Trophoblast cell (in vitro differentiated cells and primary cell): ENCODE measurements at regions not wholly inside any gene's neighbourhood (a gene's known extent, or its start where the extent isn't known, plus 50 kb on each side); places are given as distances from the start of the nearest gene placed in this dataset.
A peak's percentile ranks its signal among the peaks of the same experiment; 100 is the strongest.

Experiments used
- DNase-seq, 2 donors: peaks; one replicate each; pipeline ENCODE4 v3.0.0-alpha.2; 2016
- H2AFZ ChIP-seq: 2 replicates; pipeline ENCODE4 v1.6.1; 2013; ENCODE audit warnings: low read length, moderate library complexity, mild to moderate bottlenecking; ENCODE audit not compliant: insufficient read depth, poor library complexity
- H2AK5ac ChIP-seq: 2 replicates; pipeline ENCODE4 v1.6.1; 2013; ENCODE audit warnings: mild to moderate bottlenecking, low read length
- H2BK120ac ChIP-seq: 2 replicates; pipeline ENCODE4 v1.6.1; 2013; ENCODE audit warnings: low read length, mild to moderate bottlenecking, moderate library complexity; ENCODE audit not compliant: insufficient read depth, poor library complexity
- H2BK12ac ChIP-seq: 2 replicates; pipeline ENCODE4 v1.6.1; 2013; ENCODE audit warnings: mild to moderate bottlenecking, low read length, moderate library complexity
- H2BK5ac ChIP-seq: 2 replicates; pipeline ENCODE4 v1.6.1; 2013; ENCODE audit warnings: low read length, low read depth, moderate library complexity, mild to moderate bottlenecking; ENCODE audit not compliant: poor library complexity
- H3K14ac ChIP-seq: 2 replicates; pipeline ENCODE4 v1.6.1; 2013; ENCODE audit warnings: mild to moderate bottlenecking, low read length
- H3K18ac ChIP-seq: 2 replicates; pipeline ENCODE4 v1.6.1; 2013; ENCODE audit warnings: mild to moderate bottlenecking, low read length
- H3K23ac ChIP-seq: 2 replicates; pipeline ENCODE4 v1.6.1; 2013; ENCODE audit warnings: low read length
- H3K27ac ChIP-seq: 2 replicates; pipeline ENCODE4 v1.5.1; 2013; ENCODE audit warnings: low read depth, mild to moderate bottlenecking, inconsistent platforms, low read length, moderate library complexity
- H3K27me3 ChIP-seq: 2 replicates; pipeline ENCODE4 v1.6.1; 2013; ENCODE audit warnings: inconsistent platforms, mild to moderate bottlenecking, low read length, moderate library complexity; ENCODE audit not compliant: insufficient read depth
- H3K36me3 ChIP-seq, 2 experiments: 1 replicate in 1 of 2; 2 replicates in 1 of 2; pipeline ENCODE4 v1.6.1; 2013; ENCODE audit warnings: low read length in 2 of 2, mild to moderate bottlenecking in 2 of 2, moderate library complexity in 1 of 2; ENCODE audit not compliant: insufficient read depth in 2 of 2, control insufficient read depth in 1 of 2
- H3K4ac ChIP-seq: 2 replicates; pipeline ENCODE4 v1.6.1; 2013; ENCODE audit warnings: low read depth, mild to moderate bottlenecking, low read length, moderate library complexity
- H3K4me1 ChIP-seq, 2 experiments: 1 replicate in 1 of 2; 2 replicates in 1 of 2; pipeline ENCODE4 v1.6.1; 2013; ENCODE audit warnings: low read length in 2 of 2, mild to moderate bottlenecking in 2 of 2, moderate library complexity in 1 of 2; ENCODE audit not compliant: insufficient read depth in 2 of 2, control insufficient read depth in 1 of 2
- H3K4me2 ChIP-seq: 2 replicates; pipeline ENCODE4 v1.6.1; 2013; ENCODE audit warnings: inconsistent platforms, mild to moderate bottlenecking, low read length, moderate library complexity
- H3K4me3 ChIP-seq: 2 replicates; pipeline ENCODE4 v1.5.1; 2013; ENCODE audit warnings: mild to moderate bottlenecking, low read depth, low read length, inconsistent platforms
- H3K79me1 ChIP-seq: one replicate; pipeline ENCODE4 v1.6.1; 2013; ENCODE audit warnings: low read length
- H3K79me2 ChIP-seq: 2 replicates; pipeline ENCODE4 v1.6.1; 2013; ENCODE audit warnings: low read length, mild to moderate bottlenecking; ENCODE audit not compliant: control insufficient read depth, insufficient read depth, poor library complexity
- H3K9ac ChIP-seq: 2 replicates; pipeline ENCODE4 v1.6.1; 2013; ENCODE audit warnings: mild to moderate bottlenecking, low read length
- H3K9me3 ChIP-seq: 2 replicates; pipeline ENCODE4 v1.6.1; 2013; ENCODE audit warnings: low read depth, mild to moderate bottlenecking, control low read depth, inconsistent platforms, low read length; ENCODE audit not compliant: insufficient read depth
- H4K12ac ChIP-seq: 2 replicates; pipeline ENCODE4 v1.6.1; 2013; ENCODE audit warnings: low read depth, mild to moderate bottlenecking, low read length, moderate library complexity
- H4K8ac ChIP-seq: 2 replicates; pipeline ENCODE4 v1.6.1; 2013; ENCODE audit warnings: low read depth, mild to moderate bottlenecking, low read length, moderate library complexity
- H4K91ac ChIP-seq: one replicate; pipeline ENCODE4 v1.6.1; 2013; ENCODE audit warnings: low read depth, mild to moderate bottlenecking, low read length, moderate library complexity
- WGBS: extraction: QIAGEN DNeasy Blood & Tissue Kit; methylation state at CpG from one replicate; pipeline ENCODE4 v1.1.7; 2013; ENCODE audit warnings: missing lambda C conversion rate; ENCODE audit not compliant: insufficient read length, insufficient coverage; ENCODE audit errors: extremely low coverage; 5-methylcytosine and 5-hydroxymethylcytosine counted together

- Histone ChIP-seq H3K23ac (no peak overlapping the region), H3K18ac (no peak overlapping the region), H3K79me1 (peaks cover 2% of the 10 kb centered on the region), H2BK5ac (no peak overlapping the region), H3K27me3 (peaks cover 12% of the 10 kb centered on the region), H3K4me3 (no peak overlapping the region), H4K8ac (no peak overlapping the region), H3K4me1 (peaks cover 7% of the 10 kb centered on the region in 2 experiments), H3K4ac (no peak overlapping the region), H2BK120ac (no peak overlapping the region), H3K14ac (no peak overlapping the region), H3K4me2 (no peak overlapping the region), H3K9me3 (no peaks in the 10 kb centered on the region), H2AK5ac (no peak overlapping the region), H2BK12ac (no peak overlapping the region), H4K12ac (no peak overlapping the region), H3K9ac (no peak overlapping the region), H3K27ac (no peak overlapping the region), H3K79me2 (no peaks in the 10 kb centered on the region), H3K36me3 (no peaks in the 10 kb centered on the region), H4K91ac (no peak overlapping the region), H2AFZ (no peak overlapping the region)
- no CpG with 5 or more reads among the region's 6 CpGs for WGBS
- no peak for DNase-seq
These were observed 155.6 kb downstream of the TM9SF2 start for GRCh38 chr13:99656844-99657381.

- Histone ChIP-seq H3K79me1 (peaks cover 2% of the 10 kb centered on the region), H3K79me2 (no peaks in the 10 kb centered on the region), H4K12ac (no peak overlapping the region), H2BK5ac (no peak overlapping the region), H3K9me3 (no peaks in the 10 kb centered on the region), H3K9ac (no peak overlapping the region), H3K4me1 (peaks cover 7% of the 10 kb centered on the region in 2 experiments), H3K23ac (no peak overlapping the region), H3K4ac (no peak overlapping the region), H4K91ac (no peak overlapping the region), H2AFZ (no peak overlapping the region), H3K18ac (no peak overlapping the region), H2AK5ac (no peak overlapping the region), H3K36me3 (no peaks in the 10 kb centered on the region), H3K27ac (no peak overlapping the region), H3K4me3 (no peak overlapping the region), H2BK12ac (no peak overlapping the region), H4K8ac (no peak overlapping the region), H3K27me3 (peaks cover 12% of the 10 kb centered on the region), H3K14ac (no peak overlapping the region), H3K4me2 (no peak overlapping the region), H2BK120ac (no peak overlapping the region)
- WGBS = no CpG with 5 or more reads among the region's 8 CpGs
- peak; percentile 37 to 73 for DNase-seq
These were observed 154.9 kb downstream of the TM9SF2 start for GRCh38 chr13:99656092-99656745.

GRCh38 chr13:99655351-99656091 is 154.2 kb downstream of the TM9SF2 start:
- H3K27ac ChIP-seq = no peak overlapping the region
- H3K79me2 ChIP-seq = no peaks in the 10 kb centered on the region
- H3K27me3 ChIP-seq = peaks cover 12% of the 10 kb centered on the region
- no peak overlapping the region for H3K14ac ChIP-seq
- no peak overlapping the region for H2BK120ac ChIP-seq
- peaks cover 7% of the 10 kb centered on the region in 2 experiments for H3K4me1 ChIP-seq
- H3K79me1 ChIP-seq = peaks cover 2% of the 10 kb centered on the region
- no peak overlapping the region for H4K8ac ChIP-seq
- H3K18ac ChIP-seq = no peak overlapping the region
- H3K4me3 ChIP-seq = no peak overlapping the region
- H3K4me2 ChIP-seq = no peak overlapping the region
- H3K23ac ChIP-seq = no peak overlapping the region
- no peak overlapping the region for H2AFZ ChIP-seq
- H2BK5ac ChIP-seq = no peak overlapping the region
- peaks cover 4% of the 10 kb centered on the region for H3K9me3 ChIP-seq
- no peak overlapping the region for H4K91ac ChIP-seq
- DNase-seq = peak; percentile 57 to 58
- H2BK12ac ChIP-seq = no peak overlapping the region
- no peaks in the 10 kb centered on the region for H3K36me3 ChIP-seq
- H3K9ac ChIP-seq = no peak overlapping the region
- H3K4ac ChIP-seq = no peak overlapping the region
- no peak overlapping the region for H4K12ac ChIP-seq
- no CpG with 5 or more reads among the region's 17 CpGs for WGBS
- no peak overlapping the region for H2AK5ac ChIP-seq

- Histone ChIP-seq H3K79me1 (peaks cover 2% of the 10 kb centered on the region), H3K4ac (no peak overlapping the region), H2BK12ac (no peak overlapping the region), H3K9ac (no peak overlapping the region), H4K91ac (no peak overlapping the region), H2BK120ac (no peak overlapping the region), H3K14ac (no peak overlapping the region), H3K4me2 (no peak overlapping the region), H3K18ac (no peak overlapping the region), H3K36me3 (no peaks in the 10 kb centered on the region), H3K4me1 (peaks cover 7% of the 10 kb centered on the region in 2 experiments), H4K12ac (no peak overlapping the region), H2AFZ (no peak overlapping the region), H3K79me2 (no peaks in the 10 kb centered on the region), H2BK5ac (no peak overlapping the region), H4K8ac (no peak overlapping the region), H3K23ac (no peak overlapping the region), H3K9me3 (peaks cover 4% of the 10 kb centered on the region), H2AK5ac (no peak overlapping the region), H3K4me3 (no peak overlapping the region), H3K27ac (no peak overlapping the region), H3K27me3 (peaks cover 4% of the 10 kb centered on the region)
- no CpG with 5 or more reads among the region's 4 CpGs for WGBS
- DNase-seq = no peak
These were observed 152.8 kb downstream of the TM9SF2 start for GRCh38 chr13:99654076-99654475.
